GM12892 (cell line): ENCODE measurements at regions not wholly inside any gene's neighbourhood (a gene's known extent, or its start where the extent isn't known, plus 50 kb on each side); places are given as distances from the start of the nearest gene placed in this dataset.

Experiments used
- POLR2A ChIP-seq: IDR thresholded peaks from 2 replicates; pipeline ENCODE4 v1.6.1; 2011; ENCODE audit warnings: low read depth, low read length, control low read depth
- POLR2AphosphoS5 ChIP-seq: IDR thresholded peaks from 2 replicates; pipeline ENCODE4 v1.6.1; 2011; ENCODE audit warnings: low read depth, low read length, control low read depth
- TAF1 ChIP-seq: IDR thresholded peaks from 2 replicates; pipeline ENCODE4 v1.6.1; 2011; ENCODE audit warnings: low read depth, mild to moderate bottlenecking, control low read depth, low read length, borderline replicate concordance

DNA sequence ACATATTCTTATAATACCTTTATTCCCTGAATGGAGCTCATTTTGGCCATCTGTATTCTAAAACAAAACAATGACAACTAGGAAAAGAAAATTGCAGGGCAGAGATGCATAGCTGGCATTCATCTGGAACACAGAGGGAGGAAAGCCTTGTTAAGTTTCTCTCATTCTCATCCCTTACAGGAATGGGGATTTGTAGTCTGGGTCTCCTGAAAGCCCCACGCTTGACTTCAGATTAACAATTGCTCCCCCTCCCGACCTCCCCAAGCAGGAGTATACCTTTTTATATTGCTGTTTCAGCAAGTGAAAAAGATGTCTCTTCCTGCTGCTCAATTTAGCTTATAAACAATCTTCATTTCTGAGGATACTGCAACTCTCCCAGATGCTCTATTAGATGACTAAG is 812.1 kb downstream of the EFNA5 start:
- no peak for TF ChIP-seq POLR2AphosphoS5
- TF ChIP-seq POLR2A: no peak
- TF ChIP-seq TAF1: no peak
